ENCODE measurements at regions not wholly inside any gene's neighbourhood (a gene's known extent, or its start where the extent isn't known, plus 50 kb on each side); places are given as distances from the start of the nearest gene placed in this dataset.

DNA sequence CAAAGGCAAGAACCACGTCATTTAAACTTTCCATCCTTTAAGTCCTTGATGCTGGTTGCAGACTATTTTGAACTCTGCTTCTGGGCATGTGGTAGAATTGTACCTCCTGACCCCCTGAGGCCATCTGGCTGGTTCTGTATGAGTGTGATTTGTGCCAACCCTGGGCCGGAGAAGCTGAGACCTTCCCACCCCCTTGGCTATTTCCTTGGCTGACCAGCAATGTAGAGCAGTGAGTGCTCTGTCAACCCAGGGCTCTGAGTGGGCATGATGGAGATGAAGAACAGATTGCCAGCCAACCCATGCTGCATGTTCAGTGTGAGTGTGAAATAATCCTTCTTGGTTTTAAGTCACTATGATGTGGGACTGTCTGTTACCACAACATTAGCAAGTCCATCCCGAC is 82.1 kb upstream of the RASGRP1 start:
- H3K79me2 ChIP-seq (ENCODE audit: insufficient read depth, low read length), result no peaks in the 10 kb centered on the region
- no peak overlapping the region for H3K9ac ChIP-seq (ENCODE audit: insufficient read depth, low read length, poor library complexity, severe bottlenecking)
- no peak overlapping the region for H3K27ac Mint-ChIP-seq
- peaks cover 19% of the 10 kb centered on the region for H3K4me1 Mint-ChIP-seq
- no peak overlapping the region for H3K4me3 Mint-ChIP-seq
- intact Hi-C loops (cut with micrococcal nuclease), result no loop called here
- H3K36me3 ChIP-seq (replicated peaks in 1 of 2; ENCODE audit: control insufficient read depth in 1 of 2, insufficient read depth in 2 of 2, low read length in 2 of 2), result no peaks in the 10 kb centered on the region
- H3K9me3 Mint-ChIP-seq, result peaks cover 0 to 7% (median 5%) of the 10 kb centered on the region in 7 donors
- H3K27me3 Mint-ChIP-seq (ENCODE audit: low read depth in 3 of 3), result no peaks in the 10 kb centered on the region
- no peak for DNase-seq
- peaks cover 0 to 3% of the 10 kb centered on the region in 2 donors for H3K9me3 ChIP-seq (replicated peaks in 1 of 2; ENCODE audit: control insufficient read depth in 1 of 2, insufficient read depth in 1 of 2, low read length in 2 of 2)
- H3K4me2 ChIP-seq (replicated peaks; ENCODE audit: extremely low read depth, low read length, poor library complexity, severe bottlenecking), result no peak overlapping the region
- TF ChIP-seq, protein P1, sequence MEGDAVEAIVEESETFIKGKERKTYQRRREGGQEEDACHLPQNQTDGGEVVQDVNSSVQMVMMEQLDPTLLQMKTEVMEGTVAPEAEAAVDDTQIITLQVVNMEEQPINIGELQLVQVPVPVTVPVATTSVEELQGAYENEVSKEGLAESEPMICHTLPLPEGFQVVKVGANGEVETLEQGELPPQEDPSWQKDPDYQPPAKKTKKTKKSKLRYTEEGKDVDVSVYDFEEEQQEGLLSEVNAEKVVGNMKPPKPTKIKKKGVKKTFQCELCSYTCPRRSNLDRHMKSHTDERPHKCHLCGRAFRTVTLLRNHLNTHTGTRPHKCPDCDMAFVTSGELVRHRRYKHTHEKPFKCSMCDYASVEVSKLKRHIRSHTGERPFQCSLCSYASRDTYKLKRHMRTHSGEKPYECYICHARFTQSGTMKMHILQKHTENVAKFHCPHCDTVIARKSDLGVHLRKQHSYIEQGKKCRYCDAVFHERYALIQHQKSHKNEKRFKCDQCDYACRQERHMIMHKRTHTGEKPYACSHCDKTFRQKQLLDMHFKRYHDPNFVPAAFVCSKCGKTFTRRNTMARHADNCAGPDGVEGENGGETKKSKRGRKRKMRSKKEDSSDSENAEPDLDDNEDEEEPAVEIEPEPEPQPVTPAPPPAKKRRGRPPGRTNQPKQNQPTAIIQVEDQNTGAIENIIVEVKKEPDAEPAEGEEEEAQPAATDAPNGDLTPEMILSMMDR (IDR thresholded peaks at IDR 0.05), result no peak
- H3K27me3 ChIP-seq (ENCODE audit: control insufficient read depth in 2 of 2, insufficient read depth in 2 of 2, low read length in 2 of 2), result no peaks in the 10 kb centered on the region
- 90% methylated on average over 2 of the region's 3 CpGs for WGBS (ENCODE audit: insufficient coverage)
- H3K4me1 ChIP-seq (ENCODE audit: control insufficient read depth in 1 of 2, insufficient read depth in 2 of 2, low read length in 2 of 2), result peaks cover 16% of the 10 kb centered on the region in 2 donors
- H3K27ac ChIP-seq (ENCODE audit: low read depth in 1 of 2, low read length in 2 of 2), result no peak overlapping the region
- no peak overlapping the region for H2AFZ ChIP-seq (ENCODE audit: insufficient read depth, low read depth, low read length, poor library complexity, severe bottlenecking)
- no peaks in the 10 kb centered on the region for H4K20me1 ChIP-seq (ENCODE audit: insufficient read depth, low read length)
- H3K36me3 Mint-ChIP-seq, result no peaks in the 10 kb centered on the region
- H3K4me3 ChIP-seq (replicated peaks in 1 of 3; ENCODE audit: low read depth in 2 of 3, low read length in 3 of 3), result no peak overlapping the region

GRCh38 chr15:38647683-38648082 is 83.1 kb upstream of the RASGRP1 start:
- Mint-ChIP-seq H3K4me1 (peaks cover 24% of the 10 kb centered on the region), H3K27ac (peak overlapping the region in 1 of 7 donors; percentile 47), H3K27me3 (ENCODE audit: low read depth in 3 of 3) (no peaks in the 10 kb centered on the region), H3K36me3 (no peaks in the 10 kb centered on the region), H3K4me3 (no peak overlapping the region), H3K9me3 (peaks cover 0 to 7% (median 5%) of the 10 kb centered on the region in 7 donors)
- DNase-seq, result no peak
- Histone ChIP-seq H3K4me3 (replicated peaks in 1 of 3; ENCODE audit: low read depth in 2 of 3, low read length in 3 of 3) (no peak overlapping the region), H3K27ac (ENCODE audit: low read depth in 1 of 2, low read length in 2 of 2) (no peak overlapping the region), H3K79me2 (ENCODE audit: insufficient read depth, low read length) (no peaks in the 10 kb centered on the region), H3K9me3 (replicated peaks in 1 of 2; ENCODE audit: control insufficient read depth in 1 of 2, insufficient read depth in 1 of 2, low read length in 2 of 2) (peaks cover 0 to 3% of the 10 kb centered on the region in 2 donors), H3K9ac (ENCODE audit: insufficient read depth, low read length, poor library complexity, severe bottlenecking) (no peak overlapping the region), H4K20me1 (ENCODE audit: insufficient read depth, low read length) (no peaks in the 10 kb centered on the region), H3K4me1 (ENCODE audit: control insufficient read depth in 1 of 2, insufficient read depth in 2 of 2, low read length in 2 of 2) (peaks cover 18 to 21% of the 10 kb centered on the region in 2 donors), H3K4me2 (replicated peaks; ENCODE audit: extremely low read depth, low read length, poor library complexity, severe bottlenecking) (no peak overlapping the region), H2AFZ (ENCODE audit: insufficient read depth, low read depth, low read length, poor library complexity, severe bottlenecking) (no peak overlapping the region), H3K27me3 (ENCODE audit: control insufficient read depth in 2 of 2, insufficient read depth in 2 of 2, low read length in 2 of 2) (no peaks in the 10 kb centered on the region), H3K36me3 (replicated peaks in 1 of 2; ENCODE audit: control insufficient read depth in 1 of 2, insufficient read depth in 2 of 2, low read length in 2 of 2) (no peaks in the 10 kb centered on the region)
- TF ChIP-seq, protein P1 (IDR thresholded peaks at IDR 0.05), result no peak
- intact Hi-C loops (cut with micrococcal nuclease), result no loop called here
